ENCODE measurements at regions not wholly inside any gene's neighbourhood (a gene's known extent, or its start where the extent isn't known, plus 50 kb on each side); places are given as distances from the start of the nearest gene placed in this dataset.
"Not testable (repeated sequence)": the region's sequence is repeated elsewhere in the genome, so short reads cannot be mapped to it uniquely, and the experiment has no call there.

- TF ChIP-seq CTCF (IDR thresholded peaks at IDR 0.05; ENCODE audit: low read depth, low read length): no peak
- H3K4me3 ChIP-seq (ENCODE audit: low read depth, low read length): no peak overlapping the region
These were observed 540.7 kb upstream of the ID2 start for GRCh38 chr2:8141079-8141707.

GRCh38 chr2:8141780-8142179, 540.1 kb upstream of the ID2 start:
- no peak overlapping the region for H3K4me3 ChIP-seq (ENCODE audit: low read depth, low read length)
- TF ChIP-seq CTCF (IDR thresholded peaks at IDR 0.05; ENCODE audit: low read depth, low read length): no peak

GRCh38 chr2:8142461-8142860, 539.4 kb upstream of the ID2 start:
- H3K4me3 ChIP-seq (ENCODE audit: low read depth, low read length): no peak overlapping the region
- no peak for TF ChIP-seq CTCF (IDR thresholded peaks at IDR 0.05; ENCODE audit: low read depth, low read length)

- H3K4me3 ChIP-seq (ENCODE audit: low read depth, low read length): no peak overlapping the region
- TF ChIP-seq CTCF (IDR thresholded peaks at IDR 0.05; ENCODE audit: low read depth, low read length): no peak
These were observed 537.7 kb upstream of the ID2 start for GRCh38 chr2:8144131-8144631.

GRCh38 chr2:8144785-8145184, 537.1 kb upstream of the ID2 start:
- no peak for TF ChIP-seq CTCF (IDR thresholded peaks at IDR 0.05; ENCODE audit: low read depth, low read length)
- no peak overlapping the region for H3K4me3 ChIP-seq (ENCODE audit: low read depth, low read length)

GRCh38 chr2:8145375-8145774, 536.5 kb upstream of the ID2 start:
- H3K4me3 ChIP-seq (ENCODE audit: low read depth, low read length): not testable (repeated sequence)

- H3K4me3 ChIP-seq (ENCODE audit: low read depth, low read length): no peak overlapping the region
- TF ChIP-seq CTCF (IDR thresholded peaks at IDR 0.05; ENCODE audit: low read depth, low read length): no peak
These were observed 535.5 kb upstream of the ID2 start for GRCh38 chr2:8146132-8147005.
